H1 (cell line): ENCODE measurements at regions not wholly inside any gene's neighbourhood (a gene's known extent, or its start where the extent isn't known, plus 50 kb on each side); places are given as distances from the start of the nearest gene placed in this dataset.

Experiments used
- CTCF ChIP-seq, 3 experiments: IDR thresholded peaks; 1 replicate in 2 of 3; 2 replicates in 1 of 3; pipeline versions ENCODE4 v1.5.1 to v1.6.1; 2011; ENCODE audit warnings: low read length in 3 of 3, mild to moderate bottlenecking in 3 of 3, inconsistent platforms in 2 of 3, low read depth in 1 of 3, moderate library complexity in 1 of 3; ENCODE audit not compliant: insufficient read depth in 1 of 3; ENCODE audit errors: control extremely low read depth in 1 of 3
- POLR2A ChIP-seq, 2 experiments: IDR thresholded peaks; 1 replicate in 1 of 2; 2 replicates in 1 of 2; pipeline ENCODE4 v1.6.1; 2011; ENCODE audit warnings: low read depth in 2 of 2, low read length in 2 of 2, mild to moderate bottlenecking in 2 of 2; ENCODE audit errors: control extremely low read depth in 1 of 2
- POLR2AphosphoS5 ChIP-seq: IDR thresholded peaks from 2 replicates; pipeline ENCODE4 v1.6.1; 2011; ENCODE audit warnings: low read depth, low read length
- SP1 ChIP-seq: IDR thresholded peaks from 2 replicates; pipeline ENCODE4 v1.6.1; 2011; ENCODE audit warnings: low read depth, low read length

GRCh38 chr1:73654714-73655113 is 543.3 kb downstream of the LRRIQ3 start:
- TF ChIP-seq CTCF (IDR thresholded peaks at IDR 0.05; ENCODE audit: control extremely low read depth in 1 of 3, insufficient read depth in 1 of 3, low read depth in 1 of 3, low read length in 3 of 3) (no peak), POLR2A (IDR thresholded peaks at IDR 0.05; ENCODE audit: control extremely low read depth in 1 of 2, low read depth in 2 of 2, low read length in 2 of 2) (no peak), POLR2AphosphoS5 (no peak), SP1 (no peak)
